SK-N-MC (cell line): ENCODE measurements at regions not wholly inside any gene's neighbourhood (a gene's known extent, or its start where the extent isn't known, plus 50 kb on each side); places are given as distances from the start of the nearest gene placed in this dataset.

Experiments used
- EZH2 ChIP-seq: fragments of 200-600 bp; sonication (generic); IDR thresholded peaks from one replicate; pipeline ENCODE4 v1.6.1; 2017; ENCODE audit warnings: antibody characterized with exemption
- POLR2AphosphoS5 ChIP-seq: IDR thresholded peaks from 2 replicates; pipeline ENCODE4 v1.6.1; 2012; ENCODE audit warnings: mild to moderate bottlenecking, low read depth, low read length, borderline replicate concordance

- TF ChIP-seq EZH2, result no peak
- no peak for TF ChIP-seq POLR2AphosphoS5
Observed at GRCh38 chr2:164363646-164364045, 257.6 kb downstream of the GRB14 start.
